Liver (tissue), 8 donors: ENCODE measurements at regions not wholly inside any gene's neighbourhood (a gene's known extent, or its start where the extent isn't known, plus 50 kb on each side); places are given as distances from the start of the nearest gene placed in this dataset.

Experiments used
- DNase-seq: peaks from one replicate; pipeline ENCODE4 v3.0.0-alpha.2; 2017; ENCODE audit warnings: low spot score
- H3K27ac ChIP-seq, 2 donors: one replicate each; pipeline ENCODE4 v1.7.0; 2013; ENCODE audit warnings: inconsistent platforms in 2 of 2, low read length in 2 of 2, control low read depth in 1 of 2, low read depth in 1 of 2, mild to moderate bottlenecking in 1 of 2
- H3K27me3 ChIP-seq, 4 donors: one replicate each; pipeline versions ENCODE4 v1.6.1 to v1.7.0; 2013; ENCODE audit warnings: low read length in 3 of 4, inconsistent platforms in 1 of 4, mild to moderate bottlenecking in 1 of 4, moderate library complexity in 1 of 4; ENCODE audit not compliant: control insufficient read depth in 4 of 4, insufficient read depth in 4 of 4
- H3K36me3 ChIP-seq, 4 donors: one replicate each; pipeline versions ENCODE4 v1.6.1 to v1.7.0; 2013; ENCODE audit warnings: low read length in 3 of 4, mild to moderate bottlenecking in 3 of 4, low read depth in 1 of 4, moderate library complexity in 1 of 4; ENCODE audit not compliant: control insufficient read depth in 4 of 4, insufficient read depth in 3 of 4
- H3K4me1 ChIP-seq, 4 donors: one replicate each; pipeline versions ENCODE4 v1.6.1 to v1.7.0; 2013; ENCODE audit warnings: low read length in 3 of 4, mild to moderate bottlenecking in 3 of 4, moderate library complexity in 1 of 4; ENCODE audit not compliant: control insufficient read depth in 4 of 4, insufficient read depth in 4 of 4
- H3K4me3 ChIP-seq, 3 donors: one replicate each; pipeline versions ENCODE4 v1.6.1 to v1.7.0; 2013; ENCODE audit warnings: low read length in 3 of 3, control low read depth in 1 of 3, low read depth in 1 of 3, mild to moderate bottlenecking in 1 of 3
- H3K9ac ChIP-seq, 2 donors: one replicate each; pipeline ENCODE4 v1.7.0; 2013; ENCODE audit warnings: low read length in 2 of 2, mild to moderate bottlenecking in 2 of 2, moderate library complexity in 2 of 2, control low read depth in 1 of 2, low read depth in 1 of 2
- H3K9me3 ChIP-seq, 4 donors: one replicate each; pipeline versions ENCODE4 v1.6.1 to v1.7.0; 2013; ENCODE audit warnings: low read length in 3 of 4; ENCODE audit not compliant: control insufficient read depth in 4 of 4
- ATF3 ChIP-seq: IDR thresholded peaks from 2 replicates; pipeline ENCODE4 v1.6.1; 2016; ENCODE audit warnings: antibody characterized with exemption
- CTCF ChIP-seq: fragments of 150-350 bp; IDR thresholded peaks from 2 replicates; pipeline ENCODE4 v1.5.1; 2017; ENCODE audit warnings: improper control_type of control experiment, low read depth, low read length; ENCODE audit not compliant: missing input control
- EGR1 ChIP-seq, 2 donors: IDR thresholded peaks; 2 replicates each; pipeline ENCODE4 v1.6.1; 2016 to 2018; ENCODE audit warnings: antibody characterized with exemption in 2 of 2, low read depth in 2 of 2
- FOXA2 ChIP-seq: IDR thresholded peaks from 2 replicates; pipeline ENCODE4 v1.6.1; 2016; ENCODE audit warnings: antibody characterized with exemption
- GABPA ChIP-seq, 2 donors: IDR thresholded peaks in 1 of 2; conservative IDR thresholded peaks in 1 of 2; 2 replicates each; pipeline ENCODE4 v1.6.1; 2016; ENCODE audit warnings: antibody characterized with exemption in 2 of 2, mild to moderate bottlenecking in 1 of 2, moderate library complexity in 1 of 2
- HNF4G ChIP-seq: IDR thresholded peaks from 2 replicates; pipeline ENCODE4 v1.6.1; 2016; ENCODE audit warnings: antibody characterized with exemption
- JUND ChIP-seq, 2 donors: IDR thresholded peaks; 2 replicates each; pipeline ENCODE4 v1.6.1; 2016; ENCODE audit warnings: antibody characterized with exemption in 2 of 2
- NR2F2 ChIP-seq: IDR thresholded peaks from 2 replicates; pipeline ENCODE4 v1.6.1; 2016; ENCODE audit warnings: antibody characterized with exemption
- RAD21 ChIP-seq, 2 donors: IDR thresholded peaks; 2 replicates each; pipeline ENCODE4 v1.6.1; 2016; ENCODE audit warnings: antibody characterized with exemption in 2 of 2, mild to moderate bottlenecking in 2 of 2
- REST ChIP-seq: IDR thresholded peaks from 2 replicates; pipeline ENCODE4 v1.6.1; 2016; ENCODE audit warnings: antibody characterized with exemption, mild to moderate bottlenecking
- RXRA ChIP-seq, 2 donors: IDR thresholded peaks; 2 replicates each; pipeline ENCODE4 v1.6.1; 2017 to 2018; ENCODE audit warnings: antibody characterized with exemption in 2 of 2, mild to moderate bottlenecking in 1 of 2
- SP1 ChIP-seq: IDR thresholded peaks from 2 replicates; pipeline ENCODE4 v1.6.1; 2018; ENCODE audit warnings: antibody characterized with exemption, mild to moderate bottlenecking
- YY1 ChIP-seq: IDR thresholded peaks from 2 replicates; pipeline ENCODE4 v1.6.1; 2016; ENCODE audit warnings: antibody characterized with exemption, mild to moderate bottlenecking
- ZBTB33 ChIP-seq: IDR thresholded peaks from 2 replicates; pipeline ENCODE4 v1.6.1; 2016; ENCODE audit warnings: antibody characterized with exemption
- WGBS: extraction: QIAGEN DNeasy Blood & Tissue Kit; methylation state at CpG from one replicate; pipeline ENCODE4 v1.1.7; 2013; 5-methylcytosine and 5-hydroxymethylcytosine counted together
- donor health status: healthy.
- donor health status: healthy.
- donor health status: healthy.
- donor health status: healthy.
- donor health status: healthy.

- Histone ChIP-seq H3K27me3 (no peaks in the 10 kb centered on the region), H3K9ac (no peak overlapping the region), H3K36me3 (no peaks in the 10 kb centered on the region), H3K9me3 (peaks cover 0 to 5% (median 3%) of the 10 kb centered on the region in 4 donors), H3K27ac (no peak overlapping the region), H3K4me3 (no peak overlapping the region), H3K4me1 (no peaks in the 10 kb centered on the region)
- WGBS: 59% methylated on average over 3 of the region's 3 CpGs
- no peak for DNase-seq
- TF ChIP-seq RXRA (IDR thresholded peaks at IDR 0.05) (no peak), RAD21 (IDR thresholded peaks at IDR 0.05) (no peak), REST (no peak), NR2F2 (no peak), CTCF (no peak), ZBTB33 (no peak)
These were observed 452.9 kb downstream of the MN1 start for GRCh38 chr22:27348634-27349033.

- no peak overlapping the region for H3K27ac ChIP-seq
- no peaks in the 10 kb centered on the region for H3K27me3 ChIP-seq
- H3K36me3 ChIP-seq: no peaks in the 10 kb centered on the region
- no peak overlapping the region for H3K4me3 ChIP-seq
- H3K9me3 ChIP-seq: peaks cover 0 to 5% (median 3%) of the 10 kb centered on the region in 4 donors
- TF ChIP-seq ZBTB33: no peak
- no peak for TF ChIP-seq RXRA (IDR thresholded peaks at IDR 0.05)
- no peak for TF ChIP-seq REST
- no peak for TF ChIP-seq YY1
- no peak for TF ChIP-seq CTCF
- TF ChIP-seq JUND (IDR thresholded peaks at IDR 0.05): no peak
- TF ChIP-seq SP1: no peak
- no peak for TF ChIP-seq HNF4G
- TF ChIP-seq EGR1 (IDR thresholded peaks at IDR 0.05; ENCODE audit: low read depth in 2 of 2): no peak
- TF ChIP-seq NR2F2: no peak
- TF ChIP-seq ATF3: no peak
- TF ChIP-seq GABPA (IDR thresholded peaks at IDR 0.05 in 1 of 2, conservative IDR thresholded peaks at IDR 0.05 in 1 of 2): no peak
- TF ChIP-seq FOXA2: no peak
- no peak for DNase-seq
- H3K9ac ChIP-seq: no peak overlapping the region
- no peaks in the 10 kb centered on the region for H3K4me1 ChIP-seq
These were observed 452.1 kb downstream of the MN1 start for GRCh38 chr22:27349456-27349855.
